ENCODE measurements at regions not wholly inside any gene's neighbourhood (a gene's known extent, or its start where the extent isn't known, plus 50 kb on each side); places are given as distances from the start of the nearest gene placed in this dataset.
"Not testable (repeated sequence)": the region's sequence is repeated elsewhere in the genome, so short reads cannot be mapped to it uniquely, and the experiment has no call there.

DNA sequence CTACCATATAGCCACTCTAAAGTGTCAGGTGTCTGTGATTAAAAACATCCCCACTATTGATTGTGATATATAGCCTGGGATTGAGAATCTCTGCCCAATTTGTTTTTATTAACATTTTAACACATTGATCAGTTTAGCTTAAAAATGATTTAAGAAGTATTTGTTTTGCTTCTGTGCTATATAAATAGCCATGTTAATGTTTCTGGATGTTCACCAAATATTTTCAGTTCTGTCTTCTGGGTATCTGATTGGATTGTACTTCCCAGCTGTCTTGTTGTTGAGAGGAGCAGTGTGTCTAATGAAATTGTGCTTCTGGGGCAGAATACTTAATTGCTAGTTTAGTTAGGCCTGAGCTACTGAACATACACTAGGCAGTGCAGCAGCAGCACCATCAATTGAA, 126.6 kb upstream of the TUSC1 start:
- ATAC-seq (no peak), DNase-seq (ENCODE audit: missing footprints) (no peak)
- intact Hi-C loops (cut with DNase I): no loop called here

DNA sequence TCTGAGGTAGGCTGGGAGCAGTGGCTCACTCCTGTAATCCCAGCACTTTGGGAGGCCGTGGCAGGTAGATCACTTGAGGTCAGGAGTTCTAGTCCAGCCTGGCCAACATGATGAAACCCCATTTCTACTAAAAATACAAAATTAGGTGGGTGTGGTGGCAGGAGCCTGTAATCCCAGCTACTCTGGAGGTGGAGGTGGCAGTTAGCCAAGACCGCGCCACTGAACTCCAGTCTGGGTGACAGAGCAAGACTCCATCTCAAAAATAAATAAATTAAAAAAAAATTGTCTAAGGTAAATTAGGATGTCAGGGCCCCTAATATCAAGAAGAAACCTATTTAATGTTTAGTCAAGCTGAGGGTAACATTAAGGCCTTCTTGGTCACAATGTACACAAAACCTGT, 123.7 kb upstream of the TUSC1 start:
- ATAC-seq; DNase-seq (ENCODE audit: missing footprints); intact Hi-C loops (cut with DNase I): not testable (repeated sequence)

GRCh38 chr9:25773805-25774204, 95.6 kb upstream of the TUSC1 start:
- ATAC-seq (no peak), DNase-seq (ENCODE audit: missing footprints) (no peak)
- intact Hi-C loops (cut with DNase I): no loop called here

DNA sequence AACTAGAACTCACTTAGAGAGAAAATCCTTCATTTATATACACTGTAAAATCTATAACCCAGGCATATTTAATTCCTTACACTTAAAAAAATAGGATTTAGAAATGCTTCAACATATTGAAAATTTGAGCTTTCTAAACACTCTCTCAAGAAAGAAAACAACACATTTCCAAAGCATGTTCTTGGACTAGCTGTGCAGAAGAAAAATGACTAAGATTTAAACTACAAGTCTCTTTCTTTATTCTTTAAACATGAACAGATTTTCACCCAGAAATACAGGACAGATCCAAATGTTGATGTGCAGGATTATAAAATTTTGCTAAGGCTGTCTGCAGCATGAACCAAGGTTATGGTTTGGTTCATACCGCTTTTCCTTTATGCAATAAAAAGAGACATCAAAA, 77.7 kb upstream of the TUSC1 start:
- ATAC-seq (no peak), DNase-seq (ENCODE audit: missing footprints) (no peak)
- intact Hi-C loops (cut with DNase I): no loop called here

DNA sequence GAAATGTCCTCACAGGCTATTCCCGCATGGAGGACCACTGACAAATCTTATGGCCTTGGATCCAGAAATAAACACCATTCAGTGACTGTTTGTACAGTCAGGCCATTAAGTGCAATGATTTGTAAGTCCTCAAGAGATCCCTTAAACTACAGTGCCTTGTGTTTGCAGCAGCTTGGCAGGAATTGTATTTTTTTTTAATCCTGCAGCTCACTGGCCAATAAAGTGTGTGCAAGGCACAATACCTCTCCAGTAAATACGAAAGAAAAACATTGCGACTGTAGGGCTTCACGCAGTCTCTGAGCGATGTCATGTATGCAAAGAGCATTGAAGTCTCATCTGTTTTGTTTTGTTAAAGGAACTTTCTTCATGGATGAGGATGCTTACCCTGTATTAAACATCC, 74.2 kb upstream of the TUSC1 start:
- ATAC-seq: no peak
- no peak for DNase-seq (ENCODE audit: missing footprints)
- intact Hi-C loops (cut with DNase I): no loop called here

GRCh38 chr9:25742256-25742655, 64.0 kb upstream of the TUSC1 start:
- ATAC-seq (no peak), DNase-seq (ENCODE audit: missing footprints) (no peak)
- intact Hi-C loops (cut with DNase I): no loop called here

DNA sequence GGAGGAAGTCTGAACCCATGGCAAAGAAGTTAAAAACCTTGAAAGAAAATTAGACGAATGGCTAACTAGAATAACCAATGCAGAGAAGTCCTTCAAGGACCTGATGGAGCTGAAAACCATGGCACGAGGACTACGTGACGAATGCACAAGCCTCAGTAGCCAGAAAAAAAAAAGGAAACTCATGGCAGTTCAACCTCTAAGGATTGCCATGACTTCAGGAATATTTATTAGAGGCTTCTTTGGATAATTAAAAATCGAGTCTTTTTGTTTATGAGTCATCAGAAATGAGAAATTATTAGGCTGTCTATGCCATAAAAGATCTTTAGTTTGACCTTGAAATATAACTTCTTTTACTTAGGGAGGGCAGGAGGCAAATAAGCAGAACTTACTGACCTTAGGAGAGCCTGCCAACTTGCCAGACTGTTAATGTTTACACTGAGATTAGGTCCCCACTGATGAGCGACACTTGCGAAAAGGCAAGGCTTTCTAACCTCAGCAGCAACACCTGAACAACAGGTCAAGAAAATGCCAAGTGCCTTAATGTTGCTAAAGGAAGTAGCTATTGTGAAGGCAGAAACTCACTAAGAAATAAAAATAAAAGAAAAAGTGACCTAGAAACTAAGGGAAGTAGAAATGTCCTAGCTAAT, 55.2 kb upstream of the TUSC1 start:
- DNase-seq (ENCODE audit: missing footprints): no peak
- no peak for ATAC-seq
- intact Hi-C loops (cut with DNase I): loop anchor here (10.0 kb wide), 1 partner anchor 221 kb away; no protein-coding TSS in a partner anchor

- intact Hi-C loops (cut with DNase I): loop anchor here (10.0 kb wide), 1 partner anchor 223 kb away; no protein-coding TSS in a partner anchor
- not testable (repeated sequence) for ATAC-seq; DNase-seq (ENCODE audit: missing footprints)
These were observed 53.9 kb upstream of the TUSC1 start for GRCh38 chr9:25731895-25732794.

Measured in Right ventricle myocardium inferior (tissue), 1 donor.